IMR-90 (cell line): ENCODE measurements at regions not wholly inside any gene's neighbourhood (a gene's known extent, or its start where the extent isn't known, plus 50 kb on each side); places are given as distances from the start of the nearest gene placed in this dataset.

Experiments
- ATAC-seq: fragments of 200-7000 bp; cut with Tn5 transposase; 2 replicates; pipeline ENCODE4 v1.9.1; 2020; ENCODE audit warnings: low read depth, mild to moderate bottlenecking, moderate library complexity
- BruUV-seq: library from RNA; stranded (reverse); fragments of 400-500 nt; replicated peaks from 2 replicates; lab custom pipeline; 2021; lab: Mats Ljungman, UMichigan
- CTCF ChIA-PET: fragments of 300-600 bp; formaldehyde crosslinking; extraction: SDS; loops from one replicate; lab custom pipeline; 2021; ENCODE audit warnings: antibody characterized with exemption; lab: Yijun Ruan, JAX
- POLR2A ChIA-PET: fragments of 300-600 bp; sonication (Branson Sonifier 250); formaldehyde crosslinking; loops from one replicate; lab custom pipeline; 2022; ENCODE audit warnings: antibody characterized with exemption; ENCODE audit not compliant: unreplicated experiment; lab: Charles Lee
- DNase-seq: peaks from one replicate; pipeline ENCODE4 v3.0.0; 2013
- H2AFZ ChIP-seq: replicated peaks from 2 replicates; pipeline ENCODE3; 2013; ENCODE audit warnings: low read length, mild to moderate bottlenecking; ENCODE audit not compliant: poor library complexity
- H2AK5ac ChIP-seq: 2 replicates; pipeline ENCODE4 v1.6.1; 2013; ENCODE audit warnings: low read depth, low read length, inconsistent platforms
- H2AK9ac ChIP-seq: replicated peaks from 2 replicates; pipeline ENCODE3; 2013; ENCODE audit warnings: mild to moderate bottlenecking, low read depth, low read length, moderate library complexity; ENCODE audit not compliant: poor library complexity
- H2BK120ac ChIP-seq: 2 replicates; pipeline ENCODE4 v1.6.1; 2013; ENCODE audit warnings: low read depth, low read length, inconsistent platforms
- H2BK15ac ChIP-seq: 3 replicates; pipeline ENCODE4 v1.6.1; 2013; ENCODE audit warnings: low read depth, low read length, inconsistent platforms
- H2BK20ac ChIP-seq: 2 replicates; pipeline ENCODE4 v1.6.1; 2013; ENCODE audit warnings: low read depth, mild to moderate bottlenecking, inconsistent platforms, low read length, moderate library complexity
- H2BK5ac ChIP-seq: 2 replicates; pipeline ENCODE4 v1.6.1; 2013; ENCODE audit warnings: mild to moderate bottlenecking, low read depth, low read length, inconsistent platforms; ENCODE audit not compliant: poor library complexity, severe bottlenecking
- H3K14ac ChIP-seq: replicated peaks from 2 replicates; pipeline ENCODE4 v1.6.1; 2013; ENCODE audit warnings: low read depth, low read length, inconsistent platforms
- H3K18ac ChIP-seq: 2 replicates; pipeline ENCODE4 v1.6.1; 2013; ENCODE audit warnings: low read depth, low read length, control low read depth
- H3K23ac ChIP-seq: 2 replicates; pipeline ENCODE4 v1.6.1; 2013; ENCODE audit warnings: low read depth, low read length, inconsistent platforms
- H3K27ac ChIP-seq: 2 replicates; pipeline ENCODE4 v1.5.1; 2013; ENCODE audit warnings: mild to moderate bottlenecking, control low read depth, low read length; ENCODE audit not compliant: insufficient read depth
- H3K27me3 ChIP-seq: 2 replicates; pipeline ENCODE4 v1.6.1; 2013; ENCODE audit warnings: low read length; ENCODE audit not compliant: control insufficient read depth, insufficient read depth
- H3K36me3 ChIP-seq: 2 replicates; pipeline ENCODE4 v1.6.1; 2013; ENCODE audit warnings: low read length, mixed read lengths; ENCODE audit not compliant: control insufficient read depth, insufficient read depth
- H3K4ac ChIP-seq: 2 replicates; pipeline ENCODE4 v1.6.1; 2013; ENCODE audit warnings: low read depth, low read length, inconsistent platforms
- H3K4me1 ChIP-seq: 2 replicates; pipeline ENCODE4 v1.6.1; 2013; ENCODE audit warnings: low read length, mixed read lengths; ENCODE audit not compliant: control insufficient read depth, insufficient read depth
- H3K4me2 ChIP-seq: 2 replicates; pipeline ENCODE4 v1.6.1; 2013; ENCODE audit warnings: low read depth, mild to moderate bottlenecking, control low read depth, low read length, moderate library complexity
- H3K4me3 ChIP-seq: 2 replicates; pipeline ENCODE4 v1.5.1; 2013; ENCODE audit warnings: low read depth, mild to moderate bottlenecking, control low read depth, low read length, moderate library complexity; ENCODE audit not compliant: insufficient read depth
- H3K56ac ChIP-seq: 2 replicates; pipeline ENCODE4 v1.6.1; 2013; ENCODE audit warnings: low read length, inconsistent platforms; ENCODE audit not compliant: insufficient read depth; ENCODE audit errors: extremely low read depth
- H3K79me1 ChIP-seq, 2 experiments: 2 replicates each; pipeline ENCODE4 v1.6.1; 2013; ENCODE audit warnings: low read length in 2 of 2, inconsistent platforms in 1 of 2, low read depth in 1 of 2
- H3K9ac ChIP-seq: 2 replicates; pipeline ENCODE4 v1.6.1; 2013; ENCODE audit warnings: low read depth, low read length, control low read depth
- H3K9me1 ChIP-seq: 2 replicates; pipeline ENCODE4 v1.6.1; 2013; ENCODE audit warnings: low read length, inconsistent platforms; ENCODE audit not compliant: insufficient read depth
- H3K9me3 ChIP-seq: 2 replicates; pipeline ENCODE4 v1.6.1; 2013; ENCODE audit warnings: low read length; ENCODE audit not compliant: control insufficient read depth, insufficient read depth
- H4K20me1 ChIP-seq: 2 replicates; pipeline ENCODE4 v1.6.1; 2013; ENCODE audit warnings: low read length, inconsistent platforms; ENCODE audit not compliant: insufficient read depth
- H4K5ac ChIP-seq: 2 replicates; pipeline ENCODE4 v1.6.1; 2013; ENCODE audit warnings: mild to moderate bottlenecking, low read depth, low read length, control low read depth
- H4K8ac ChIP-seq, 2 experiments: 2 replicates each; pipeline ENCODE4 v1.6.1; 2013; ENCODE audit warnings: low read depth in 2 of 2, low read length in 2 of 2, control low read depth in 1 of 2, inconsistent platforms in 1 of 2
- H4K91ac ChIP-seq: 2 replicates; pipeline ENCODE4 v1.6.1; 2013; ENCODE audit warnings: low read depth, low read length, inconsistent platforms; ENCODE audit not compliant: insufficient read depth
- CEBPB ChIP-seq: IDR thresholded peaks from 2 replicates; pipeline ENCODE4 v1.6.1; 2012; ENCODE audit warnings: low read depth, low read length, improper control_type of control experiment
- CHD1 ChIP-seq: IDR thresholded peaks from 2 replicates; pipeline ENCODE4 v1.6.1; 2012; ENCODE audit warnings: low read depth, low read length, improper control_type of control experiment
- MAFK ChIP-seq: IDR thresholded peaks from 2 replicates; pipeline ENCODE4 v1.6.1; 2012; ENCODE audit warnings: low read depth, low read length, improper control_type of control experiment
- RCOR1 ChIP-seq: IDR thresholded peaks from 2 replicates; pipeline ENCODE4 v1.6.1; 2012; ENCODE audit warnings: mild to moderate bottlenecking, low read length, improper control_type of control experiment; ENCODE audit not compliant: insufficient replicate concordance
- RFX5 ChIP-seq: IDR thresholded peaks from 2 replicates; pipeline ENCODE4 v1.8.0; 2012; ENCODE audit warnings: low read depth, mild to moderate bottlenecking, low read length, moderate library complexity
- WGBS, 2 experiments: methylation state at CpG; one replicate each; pipeline versions ENCODE4 v1.1.5 to v1.1.7; 2013; ENCODE audit warnings: missing lambda C conversion rate in 2 of 2; ENCODE audit not compliant: insufficient read length in 1 of 2; ENCODE audit errors: extremely low coverage in 2 of 2; 5-methylcytosine and 5-hydroxymethylcytosine counted together
- dilution Hi-C: fragments of 300-500 bp; cut with HindIII; formaldehyde crosslinking; loops from one replicate; pipeline ENCODE4 v1.14.3; 2018; ENCODE audit warnings: low sequenced_read_pairs; ENCODE audit not compliant: unreplicated experiment
- in situ Hi-C: fragments of 300-500 bp; cut with MboI; formaldehyde crosslinking; loops from 3 replicates; pipeline ENCODE4 v1.14.3; 2019; ENCODE audit warnings: low sequenced_read_pairs, inconsistent platforms, mixed read lengths
- intact Hi-C: fragments of 100-400 bp; cut with micrococcal nuclease; formaldehyde crosslinking; loops from 2 replicates; pipeline ENCODE4 v1.10.0; 2022

GRCh38 chr10:78890506-78890905 lies 178.3 kb upstream of the ZMIZ1 start:
- H3K9ac ChIP-seq: no peak overlapping the region
- H3K4me2 ChIP-seq: no peak overlapping the region
- H3K36me3 ChIP-seq: no peaks in the 10 kb centered on the region
- dilution Hi-C loops (no loop called here), in situ Hi-C loops (no loop called here), intact Hi-C loops (no loop called here)
- H3K27me3 ChIP-seq: peaks cover 66% of the 10 kb centered on the region
- H4K91ac ChIP-seq: no peak overlapping the region
- no peak overlapping the region for H3K27ac ChIP-seq
- no peak overlapping the region for H2AK9ac ChIP-seq
- H3K23ac ChIP-seq: no peak overlapping the region
- H3K18ac ChIP-seq: no peak overlapping the region
- H4K20me1 ChIP-seq: peaks cover 5% of the 10 kb centered on the region; the same call in 1 of the 2 replicates
- TF ChIP-seq CHD1: no peak
- no peak for TF ChIP-seq MAFK
- no peak for TF ChIP-seq RCOR1
- TF ChIP-seq RFX5: no peak
- TF ChIP-seq CEBPB: no peak
- H2BK5ac ChIP-seq: no peak overlapping the region
- no peak overlapping the region for H4K8ac ChIP-seq
- H3K9me1 ChIP-seq: no peaks in the 10 kb centered on the region
- no peak overlapping the region for H2AK5ac ChIP-seq
- H3K4me1 ChIP-seq: no peaks in the 10 kb centered on the region
- H2BK20ac ChIP-seq: no peak overlapping the region
- H3K14ac ChIP-seq: no peak overlapping the region
- H2BK15ac ChIP-seq: no peak overlapping the region
- no peak overlapping the region for H4K5ac ChIP-seq
- 83% methylated on average over 1 of the region's 3 CpGs; no CpG with 5 or more reads in 1 of the 2 experiments for WGBS, 2 experiments
- H3K9me3 ChIP-seq: peaks cover 10% of the 10 kb centered on the region
- CTCF ChIA-PET: no interaction called here
- H3K4me3 ChIP-seq: no peak overlapping the region
- no peaks in the 10 kb centered on the region for H3K79me1 ChIP-seq
- ATAC-seq: no peak
- no peak overlapping the region for H2BK120ac ChIP-seq
- H3K56ac ChIP-seq: no peak overlapping the region
- H2AFZ ChIP-seq: no peak overlapping the region
- BruUV-seq: no TSS peak
- DNase-seq: no peak
- POLR2A ChIA-PET: no interaction called here
- H3K4ac ChIP-seq: no peak overlapping the region
